ENCODE measurements at regions not wholly inside any gene's neighbourhood (a gene's known extent, or its start where the extent isn't known, plus 50 kb on each side); places are given as distances from the start of the nearest gene placed in this dataset.

- H3K4me3 ChIP-seq (ENCODE audit: low read length in 2 of 2), result no peak overlapping the region
- no peak for DNase-seq (ENCODE audit: low read depth in 6 of 9, low spot score in 9 of 9)
- H3K27ac ChIP-seq (ENCODE audit: low read depth in 1 of 2, low read length in 1 of 2), result no peak overlapping the region
- no peaks in the 10 kb centered on the region for H3K27me3 ChIP-seq (ENCODE audit: control insufficient read depth in 2 of 2, insufficient read depth in 1 of 2, low read length in 1 of 2)
- H3K36me3 ChIP-seq (ENCODE audit: control insufficient read depth in 2 of 2, insufficient read depth in 2 of 2, low read length in 1 of 2), result no peaks in the 10 kb centered on the region
- no peaks in the 10 kb centered on the region for H3K4me1 ChIP-seq (ENCODE audit: control insufficient read depth in 2 of 2, insufficient read depth in 2 of 2, low read length in 2 of 2)
- no peaks in the 10 kb centered on the region for H3K9me3 ChIP-seq (ENCODE audit: control insufficient read depth in 2 of 2, insufficient read depth in 1 of 2, low read length in 1 of 2)
These were observed 255.5 kb upstream of the NRSN1 start for GRCh38 chr6:23870496-23870895.

DNA sequence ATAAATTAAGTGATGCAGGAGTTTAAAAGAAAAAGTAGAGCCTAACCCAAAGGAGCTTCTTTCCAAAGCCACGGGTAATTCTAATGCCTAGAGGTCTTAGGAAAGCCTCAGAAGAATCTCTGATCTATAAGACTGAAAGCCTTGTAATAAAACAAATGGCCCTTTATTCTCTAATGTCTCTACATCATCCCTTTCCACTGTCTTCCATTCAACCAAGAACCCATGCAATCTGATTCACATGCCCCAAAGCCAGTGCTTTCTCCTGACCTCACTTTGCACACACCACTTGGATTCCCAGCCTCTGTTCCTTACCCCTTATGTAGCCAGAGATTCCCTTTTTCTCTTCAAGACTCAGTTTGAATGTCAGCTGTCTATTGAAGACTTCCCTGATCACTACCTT lies 252.9 kb upstream of the NRSN1 start:
- no peak overlapping the region for H3K27ac ChIP-seq (ENCODE audit: low read depth in 1 of 2, low read length in 1 of 2)
- H3K36me3 ChIP-seq (ENCODE audit: control insufficient read depth in 2 of 2, insufficient read depth in 2 of 2, low read length in 1 of 2), result no peaks in the 10 kb centered on the region
- H3K4me3 ChIP-seq (ENCODE audit: low read length in 2 of 2), result no peak overlapping the region
- 100% methylated on average over 1 of the region's 1 CpG for WGBS
- no peaks in the 10 kb centered on the region for H3K27me3 ChIP-seq (ENCODE audit: control insufficient read depth in 2 of 2, insufficient read depth in 1 of 2, low read length in 1 of 2)
- no peaks in the 10 kb centered on the region for H3K9me3 ChIP-seq (ENCODE audit: control insufficient read depth in 2 of 2, insufficient read depth in 1 of 2, low read length in 1 of 2)
- no peak for DNase-seq (ENCODE audit: low read depth in 6 of 9, low spot score in 9 of 9)
- H3K4me1 ChIP-seq (ENCODE audit: control insufficient read depth in 2 of 2, insufficient read depth in 2 of 2, low read length in 2 of 2), result no peaks in the 10 kb centered on the region

DNA sequence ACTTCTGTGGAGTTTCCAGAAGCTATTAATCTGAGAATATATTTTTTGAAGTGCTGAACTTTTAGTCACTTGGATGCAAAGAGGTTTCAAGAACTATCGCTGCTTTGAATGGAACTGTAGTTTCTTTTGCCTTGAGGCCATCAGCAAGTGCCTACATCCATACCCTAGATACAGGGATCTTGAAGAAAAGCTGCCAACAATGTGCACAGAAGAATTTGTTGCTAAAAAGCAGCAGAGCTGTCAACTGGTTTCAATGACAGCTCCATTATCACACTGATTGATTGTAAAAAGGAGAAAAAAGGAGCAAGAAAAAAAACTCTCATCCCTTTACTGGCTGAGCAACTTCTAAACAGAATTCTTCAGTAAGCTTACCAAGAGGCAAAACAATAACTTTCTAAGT lies 251.0 kb upstream of the NRSN1 start:
- DNase-seq (ENCODE audit: low read depth in 6 of 9, low spot score in 9 of 9), result no peak
- no peaks in the 10 kb centered on the region for H3K4me1 ChIP-seq (ENCODE audit: control insufficient read depth in 2 of 2, insufficient read depth in 2 of 2, low read length in 2 of 2)
- WGBS, result 89% methylated on average over 1 of the region's 1 CpG
- no peaks in the 10 kb centered on the region for H3K9me3 ChIP-seq (ENCODE audit: control insufficient read depth in 2 of 2, insufficient read depth in 1 of 2, low read length in 1 of 2)
- no peak overlapping the region for H3K4me3 ChIP-seq (ENCODE audit: low read length in 2 of 2)
- no peaks in the 10 kb centered on the region for H3K27me3 ChIP-seq (ENCODE audit: control insufficient read depth in 2 of 2, insufficient read depth in 1 of 2, low read length in 1 of 2)
- H3K36me3 ChIP-seq (ENCODE audit: control insufficient read depth in 2 of 2, insufficient read depth in 2 of 2, low read length in 1 of 2), result no peaks in the 10 kb centered on the region
- H3K27ac ChIP-seq (ENCODE audit: low read depth in 1 of 2, low read length in 1 of 2), result no peak overlapping the region

DNA sequence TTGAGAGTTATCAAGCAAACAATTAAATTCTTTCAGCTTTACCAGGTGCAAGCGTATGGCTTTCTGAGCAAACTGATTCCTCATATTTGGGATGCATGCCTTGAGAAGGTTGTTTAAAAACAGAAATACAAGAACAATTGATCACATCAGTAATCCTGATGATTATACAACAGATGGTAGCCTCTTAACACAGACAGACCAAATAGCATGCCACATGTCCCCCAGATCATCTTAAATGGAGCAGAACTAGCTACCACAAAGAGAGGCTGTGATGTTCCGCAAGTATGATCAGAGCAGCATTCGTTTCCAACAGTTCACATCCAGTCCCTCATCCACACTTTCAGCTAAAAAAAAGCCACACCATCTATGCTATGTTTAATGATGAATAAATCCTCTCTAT lies 246.2 kb upstream of the NRSN1 start:
- 97% methylated on average over 3 of the region's 3 CpGs for WGBS
- Histone ChIP-seq H3K36me3 (ENCODE audit: control insufficient read depth in 2 of 2, insufficient read depth in 2 of 2, low read length in 1 of 2) (no peaks in the 10 kb centered on the region), H3K9me3 (ENCODE audit: control insufficient read depth in 2 of 2, insufficient read depth in 1 of 2, low read length in 1 of 2) (no peaks in the 10 kb centered on the region), H3K4me3 (ENCODE audit: low read length in 2 of 2) (no peak overlapping the region), H3K27ac (ENCODE audit: low read depth in 1 of 2, low read length in 1 of 2) (no peak overlapping the region), H3K27me3 (ENCODE audit: control insufficient read depth in 2 of 2, insufficient read depth in 1 of 2, low read length in 1 of 2) (no peaks in the 10 kb centered on the region), H3K4me1 (ENCODE audit: control insufficient read depth in 2 of 2, insufficient read depth in 2 of 2, low read length in 2 of 2) (no peaks in the 10 kb centered on the region)
- DNase-seq (ENCODE audit: low read depth in 6 of 9, low spot score in 9 of 9), result no peak

GRCh38 chr6:23890543-23891227 lies 235.3 kb upstream of the NRSN1 start:
- no peak for DNase-seq (ENCODE audit: low read depth in 6 of 9, low spot score in 9 of 9)
- Histone ChIP-seq H3K4me1 (ENCODE audit: control insufficient read depth in 2 of 2, insufficient read depth in 2 of 2, low read length in 2 of 2) (no peaks in the 10 kb centered on the region), H3K36me3 (ENCODE audit: control insufficient read depth in 2 of 2, insufficient read depth in 2 of 2, low read length in 1 of 2) (no peaks in the 10 kb centered on the region), H3K4me3 (ENCODE audit: low read length in 2 of 2) (no peak overlapping the region), H3K9me3 (ENCODE audit: control insufficient read depth in 2 of 2, insufficient read depth in 1 of 2, low read length in 1 of 2) (no peaks in the 10 kb centered on the region), H3K27me3 (ENCODE audit: control insufficient read depth in 2 of 2, insufficient read depth in 1 of 2, low read length in 1 of 2) (no peaks in the 10 kb centered on the region), H3K27ac (ENCODE audit: low read depth in 1 of 2, low read length in 1 of 2) (no peak overlapping the region)
- 92% methylated on average over 3 of the region's 3 CpGs for WGBS

- Histone ChIP-seq H3K27me3 (ENCODE audit: control insufficient read depth in 2 of 2, insufficient read depth in 1 of 2, low read length in 1 of 2) (no peaks in the 10 kb centered on the region), H3K36me3 (ENCODE audit: control insufficient read depth in 2 of 2, insufficient read depth in 2 of 2, low read length in 1 of 2) (no peaks in the 10 kb centered on the region), H3K4me3 (ENCODE audit: low read length in 2 of 2) (no peak overlapping the region), H3K27ac (ENCODE audit: low read depth in 1 of 2, low read length in 1 of 2) (no peak overlapping the region), H3K4me1 (ENCODE audit: control insufficient read depth in 2 of 2, insufficient read depth in 2 of 2, low read length in 2 of 2) (no peaks in the 10 kb centered on the region), H3K9me3 (ENCODE audit: control insufficient read depth in 2 of 2, insufficient read depth in 1 of 2, low read length in 1 of 2) (no peaks in the 10 kb centered on the region)
- no peak for DNase-seq (ENCODE audit: low read depth in 6 of 9, low spot score in 9 of 9)
- WGBS, result 38% methylated on average over 8 of the region's 8 CpGs
These were observed 220.7 kb upstream of the NRSN1 start for GRCh38 chr6:23905133-23905815.

DNA sequence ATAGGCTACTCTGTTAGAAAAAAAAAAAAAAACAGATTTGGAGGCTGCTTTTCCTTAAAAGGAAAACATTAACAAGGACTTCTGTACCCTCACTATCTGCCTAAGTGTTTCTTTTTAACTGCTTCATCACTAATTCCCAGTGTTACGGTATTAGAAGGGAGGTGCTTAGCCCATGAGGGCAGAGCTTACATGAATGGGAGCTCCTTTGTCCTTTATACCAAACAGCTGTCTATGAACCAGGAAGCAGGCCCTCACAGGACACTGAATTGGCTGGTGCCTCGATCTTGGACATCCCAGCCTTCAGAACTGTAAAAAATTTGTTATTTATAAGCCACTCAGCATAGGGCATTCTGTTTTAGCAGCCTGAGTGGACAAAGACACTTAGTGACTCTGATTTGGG lies 215.6 kb upstream of the NRSN1 start:
- no peak for DNase-seq (ENCODE audit: low read depth in 6 of 9, low spot score in 9 of 9)
- 93% methylated on average over 2 of the region's 2 CpGs for WGBS
- Histone ChIP-seq H3K4me1 (ENCODE audit: control insufficient read depth in 2 of 2, insufficient read depth in 2 of 2, low read length in 2 of 2) (no peaks in the 10 kb centered on the region), H3K27ac (ENCODE audit: low read depth in 1 of 2, low read length in 1 of 2) (no peak overlapping the region), H3K9me3 (ENCODE audit: control insufficient read depth in 2 of 2, insufficient read depth in 1 of 2, low read length in 1 of 2) (no peaks in the 10 kb centered on the region), H3K36me3 (ENCODE audit: control insufficient read depth in 2 of 2, insufficient read depth in 2 of 2, low read length in 1 of 2) (no peaks in the 10 kb centered on the region), H3K27me3 (ENCODE audit: control insufficient read depth in 2 of 2, insufficient read depth in 1 of 2, low read length in 1 of 2) (no peaks in the 10 kb centered on the region), H3K4me3 (ENCODE audit: low read length in 2 of 2) (no peak overlapping the region)

DNA sequence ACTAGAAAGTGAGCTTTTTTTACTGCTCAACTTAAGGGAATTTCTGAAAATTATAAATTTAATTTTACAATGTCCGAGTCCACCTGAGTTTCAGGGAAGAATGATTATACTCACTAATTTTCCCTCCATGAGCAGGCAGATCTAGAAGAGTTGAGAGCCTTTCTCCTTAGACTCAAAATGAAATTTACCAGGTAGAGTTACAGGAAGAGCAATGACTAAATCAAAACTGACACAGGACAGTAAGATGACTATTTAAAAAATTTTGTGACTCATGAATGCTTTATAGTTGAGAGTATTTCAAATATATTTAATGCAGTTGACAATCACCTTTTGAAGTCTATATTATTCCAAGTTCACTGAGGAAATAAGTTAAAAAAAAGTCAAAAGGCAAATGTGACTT lies 198.1 kb upstream of the NRSN1 start:
- H3K4me3 ChIP-seq (ENCODE audit: low read length in 2 of 2), result no peak overlapping the region
- DNase-seq (ENCODE audit: low read depth in 6 of 9, low spot score in 9 of 9), result no peak
- H3K9me3 ChIP-seq (ENCODE audit: control insufficient read depth in 2 of 2, insufficient read depth in 1 of 2, low read length in 1 of 2), result no peaks in the 10 kb centered on the region
- H3K4me1 ChIP-seq (ENCODE audit: control insufficient read depth in 2 of 2, insufficient read depth in 2 of 2, low read length in 2 of 2), result no peaks in the 10 kb centered on the region
- H3K27ac ChIP-seq (ENCODE audit: low read depth in 1 of 2, low read length in 1 of 2), result no peak overlapping the region
- 99% methylated on average over 1 of the region's 1 CpG for WGBS
- no peaks in the 10 kb centered on the region for H3K36me3 ChIP-seq (ENCODE audit: control insufficient read depth in 2 of 2, insufficient read depth in 2 of 2, low read length in 1 of 2)
- H3K27me3 ChIP-seq (ENCODE audit: control insufficient read depth in 2 of 2, insufficient read depth in 1 of 2, low read length in 1 of 2), result no peaks in the 10 kb centered on the region

GRCh38 chr6:23929201-23929600 lies 196.8 kb upstream of the NRSN1 start:
- 94% methylated on average over 3 of the region's 3 CpGs for WGBS
- Histone ChIP-seq H3K27ac (ENCODE audit: low read depth in 1 of 2, low read length in 1 of 2) (no peak overlapping the region), H3K4me1 (ENCODE audit: control insufficient read depth in 2 of 2, insufficient read depth in 2 of 2, low read length in 2 of 2) (no peaks in the 10 kb centered on the region), H3K9me3 (ENCODE audit: control insufficient read depth in 2 of 2, insufficient read depth in 1 of 2, low read length in 1 of 2) (no peaks in the 10 kb centered on the region), H3K27me3 (ENCODE audit: control insufficient read depth in 2 of 2, insufficient read depth in 1 of 2, low read length in 1 of 2) (no peaks in the 10 kb centered on the region), H3K4me3 (ENCODE audit: low read length in 2 of 2) (no peak overlapping the region), H3K36me3 (ENCODE audit: control insufficient read depth in 2 of 2, insufficient read depth in 2 of 2, low read length in 1 of 2) (no peaks in the 10 kb centered on the region)
- DNase-seq (ENCODE audit: low read depth in 6 of 9, low spot score in 9 of 9), result no peak
